ENCODE measurements at regions not wholly inside any gene's neighbourhood (a gene's known extent, or its start where the extent isn't known, plus 50 kb on each side); places are given as distances from the start of the nearest gene placed in this dataset.

DNA sequence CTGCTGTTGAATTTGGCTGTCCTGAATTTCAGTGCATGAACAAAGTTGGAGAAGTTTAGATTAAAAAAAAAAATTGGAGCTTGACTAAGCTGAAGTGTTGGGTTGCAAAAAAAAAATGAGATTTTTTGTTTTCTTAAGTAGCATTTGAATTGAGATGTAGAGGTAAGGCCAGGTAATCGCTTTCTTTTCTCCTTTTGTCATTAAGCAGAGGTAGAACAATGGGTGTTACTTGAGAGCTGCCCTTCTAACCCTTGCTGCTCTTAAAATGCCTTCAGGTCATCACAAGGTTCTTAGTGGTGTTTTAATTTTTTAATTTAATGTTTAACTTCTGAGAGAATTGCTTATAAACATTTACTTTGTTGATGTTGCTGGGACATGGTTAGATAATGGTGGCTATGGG lies 84.1 kb upstream of the PRDM1 start:
- TF ChIP-seq, protein P1, sequence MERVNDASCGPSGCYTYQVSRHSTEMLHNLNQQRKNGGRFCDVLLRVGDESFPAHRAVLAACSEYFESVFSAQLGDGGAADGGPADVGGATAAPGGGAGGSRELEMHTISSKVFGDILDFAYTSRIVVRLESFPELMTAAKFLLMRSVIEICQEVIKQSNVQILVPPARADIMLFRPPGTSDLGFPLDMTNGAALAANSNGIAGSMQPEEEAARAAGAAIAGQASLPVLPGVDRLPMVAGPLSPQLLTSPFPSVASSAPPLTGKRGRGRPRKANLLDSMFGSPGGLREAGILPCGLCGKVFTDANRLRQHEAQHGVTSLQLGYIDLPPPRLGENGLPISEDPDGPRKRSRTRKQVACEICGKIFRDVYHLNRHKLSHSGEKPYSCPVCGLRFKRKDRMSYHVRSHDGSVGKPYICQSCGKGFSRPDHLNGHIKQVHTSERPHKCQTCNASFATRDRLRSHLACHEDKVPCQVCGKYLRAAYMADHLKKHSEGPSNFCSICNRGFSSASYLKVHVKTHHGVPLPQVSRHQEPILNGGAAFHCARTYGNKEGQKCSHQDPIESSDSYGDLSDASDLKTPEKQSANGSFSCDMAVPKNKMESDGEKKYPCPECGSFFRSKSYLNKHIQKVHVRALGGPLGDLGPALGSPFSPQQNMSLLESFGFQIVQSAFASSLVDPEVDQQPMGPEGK (CRISPR knock-in tag; IDR thresholded peaks at IDR 0.05; ENCODE audit: borderline replicate concordance), result no peak
- no peak for TF ChIP-seq RARB (CRISPR knock-in tag; IDR thresholded peaks at IDR 0.05)
- TF ChIP-seq ARNTL (CRISPR knock-in tag; IDR thresholded peaks at IDR 0.05; ENCODE audit: borderline replicate concordance, low read depth), result no peak
- TF ChIP-seq ISL1 (CRISPR knock-in tag; IDR thresholded peaks at IDR 0.05), result no peak
- no peak for TF ChIP-seq TOX (CRISPR knock-in tag; IDR thresholded peaks at IDR 0.05; ENCODE audit: borderline replicate concordance)
- TF ChIP-seq TCF4 (CRISPR knock-in tag; IDR thresholded peaks at IDR 0.05; ENCODE audit: borderline replicate concordance), result no peak
- TF ChIP-seq ZFP30 (CRISPR knock-in tag; IDR thresholded peaks at IDR 0.05), result no peak
- TF ChIP-seq, protein P2, sequence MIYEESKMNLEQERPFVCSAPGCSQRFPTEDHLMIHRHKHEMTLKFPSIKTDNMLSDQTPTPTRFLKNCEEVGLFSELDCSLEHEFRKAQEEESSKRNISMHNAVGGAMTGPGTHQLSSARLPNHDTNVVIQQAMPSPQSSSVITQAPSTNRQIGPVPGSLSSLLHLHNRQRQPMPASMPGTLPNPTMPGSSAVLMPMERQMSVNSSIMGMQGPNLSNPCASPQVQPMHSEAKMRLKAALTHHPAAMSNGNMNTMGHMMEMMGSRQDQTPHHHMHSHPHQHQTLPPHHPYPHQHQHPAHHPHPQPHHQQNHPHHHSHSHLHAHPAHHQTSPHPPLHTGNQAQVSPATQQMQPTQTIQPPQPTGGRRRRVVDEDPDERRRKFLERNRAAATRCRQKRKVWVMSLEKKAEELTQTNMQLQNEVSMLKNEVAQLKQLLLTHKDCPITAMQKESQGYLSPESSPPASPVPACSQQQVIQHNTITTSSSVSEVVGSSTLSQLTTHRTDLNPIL (CRISPR knock-in tag; IDR thresholded peaks at IDR 0.05; ENCODE audit: low read depth), result no peak
- no peak for TF ChIP-seq ZNF70 (CRISPR knock-in tag; IDR thresholded peaks at IDR 0.05)
- TF ChIP-seq, protein P3, sequence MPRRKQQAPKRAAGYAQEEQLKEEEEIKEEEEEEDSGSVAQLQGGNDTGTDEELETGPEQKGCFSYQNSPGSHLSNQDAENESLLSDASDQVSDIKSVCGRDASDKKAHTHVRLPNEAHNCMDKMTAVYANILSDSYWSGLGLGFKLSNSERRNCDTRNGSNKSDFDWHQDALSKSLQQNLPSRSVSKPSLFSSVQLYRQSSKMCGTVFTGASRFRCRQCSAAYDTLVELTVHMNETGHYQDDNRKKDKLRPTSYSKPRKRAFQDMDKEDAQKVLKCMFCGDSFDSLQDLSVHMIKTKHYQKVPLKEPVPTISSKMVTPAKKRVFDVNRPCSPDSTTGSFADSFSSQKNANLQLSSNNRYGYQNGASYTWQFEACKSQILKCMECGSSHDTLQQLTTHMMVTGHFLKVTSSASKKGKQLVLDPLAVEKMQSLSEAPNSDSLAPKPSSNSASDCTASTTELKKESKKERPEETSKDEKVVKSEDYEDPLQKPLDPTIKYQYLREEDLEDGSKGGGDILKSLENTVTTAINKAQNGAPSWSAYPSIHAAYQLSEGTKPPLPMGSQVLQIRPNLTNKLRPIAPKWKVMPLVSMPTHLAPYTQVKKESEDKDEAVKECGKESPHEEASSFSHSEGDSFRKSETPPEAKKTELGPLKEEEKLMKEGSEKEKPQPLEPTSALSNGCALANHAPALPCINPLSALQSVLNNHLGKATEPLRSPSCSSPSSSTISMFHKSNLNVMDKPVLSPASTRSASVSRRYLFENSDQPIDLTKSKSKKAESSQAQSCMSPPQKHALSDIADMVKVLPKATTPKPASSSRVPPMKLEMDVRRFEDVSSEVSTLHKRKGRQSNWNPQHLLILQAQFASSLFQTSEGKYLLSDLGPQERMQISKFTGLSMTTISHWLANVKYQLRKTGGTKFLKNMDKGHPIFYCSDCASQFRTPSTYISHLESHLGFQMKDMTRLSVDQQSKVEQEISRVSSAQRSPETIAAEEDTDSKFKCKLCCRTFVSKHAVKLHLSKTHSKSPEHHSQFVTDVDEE (CRISPR knock-in tag; IDR thresholded peaks at IDR 0.05), result no peak

All from SK-N-SH treated with all-trans-retinoic acid at 6 μM for 48 hours (cell line).